CD8-positive, alpha-beta memory T cell (primary cell): ENCODE measurements at regions not wholly inside any gene's neighbourhood (a gene's known extent, or its start where the extent isn't known, plus 50 kb on each side); places are given as distances from the start of the nearest gene placed in this dataset.

ENCODE experiments used
- CTCF ChIA-PET: fragments of 350-600 bp; sonication (Branson Sonifier 250); formaldehyde crosslinking; loops from one replicate; lab custom pipeline; 2021; ENCODE audit warnings: antibody characterized with exemption; lab: Charles Lee
- POLR2A ChIA-PET: fragments of 350-600 bp; sonication (Branson Sonifier 250); formaldehyde crosslinking; loops from one replicate; lab custom pipeline; 2021; ENCODE audit warnings: antibody characterized with exemption; lab: Charles Lee
- DNase-seq, 5 donors: peaks; one replicate each; pipeline versions ENCODE4 v3.0.0 to v3.0.0-alpha.2; 2020 to 2022; ENCODE audit warnings: mixed read lengths in 1 of 5
- H3K27ac ChIP-seq: one replicate; pipeline ENCODE4 v1.7.0; 2013; ENCODE audit warnings: low read depth, mild to moderate bottlenecking, low read length, moderate library complexity
- H3K27me3 ChIP-seq: 2 replicates; pipeline ENCODE4 v1.7.0; 2013; ENCODE audit warnings: low read length, mild to moderate bottlenecking; ENCODE audit not compliant: insufficient read depth, poor library complexity, severe bottlenecking
- H3K36me3 ChIP-seq: 2 replicates; pipeline ENCODE4 v1.7.0; 2013; ENCODE audit warnings: mild to moderate bottlenecking, low read length, moderate library complexity; ENCODE audit not compliant: insufficient read depth
- H3K4me1 ChIP-seq: 2 replicates; pipeline ENCODE4 v1.7.0; 2013; ENCODE audit warnings: mild to moderate bottlenecking, low read length, moderate library complexity; ENCODE audit not compliant: insufficient read depth
- H3K4me3 ChIP-seq: 2 replicates; pipeline ENCODE4 v1.7.0; 2013; ENCODE audit warnings: mild to moderate bottlenecking, low read length
- H3K9me3 ChIP-seq: 2 replicates; pipeline ENCODE4 v1.7.0; 2013; ENCODE audit warnings: mild to moderate bottlenecking, low read length
- H3K27ac Mint-ChIP-seq, 8 donors: one replicate each; pipeline ENCODE4 v1.8.0; 2020 to 2021; ENCODE audit warnings: mixed read lengths in 8 of 8, mild to moderate bottlenecking in 6 of 8, inconsistent platforms in 3 of 8, moderate library complexity in 3 of 8
- H3K27me3 Mint-ChIP-seq, 2 donors: one replicate each; pipeline ENCODE4 v1.8.0; 2020 to 2021; ENCODE audit warnings: mixed read lengths in 2 of 2, mild to moderate bottlenecking in 1 of 2, moderate library complexity in 1 of 2
- H3K36me3 Mint-ChIP-seq, 3 donors: one replicate each; pipeline ENCODE4 v1.8.0; 2020 to 2021; ENCODE audit warnings: mixed read lengths in 3 of 3, inconsistent platforms in 1 of 3, mild to moderate bottlenecking in 1 of 3
- H3K4me1 Mint-ChIP-seq, 3 donors: one replicate each; pipeline ENCODE4 v1.8.0; 2020 to 2021; ENCODE audit warnings: mixed read lengths in 3 of 3, inconsistent platforms in 1 of 3, mild to moderate bottlenecking in 1 of 3
- H3K4me3 Mint-ChIP-seq, 7 donors: one replicate each; pipeline ENCODE4 v1.8.0; 2020 to 2021; ENCODE audit warnings: mixed read lengths in 7 of 7, mild to moderate bottlenecking in 6 of 7, moderate library complexity in 4 of 7, inconsistent platforms in 2 of 7
- H3K9me3 Mint-ChIP-seq, 5 donors: one replicate each; pipeline ENCODE4 v1.8.0; 2020 to 2022; ENCODE audit warnings: mixed read lengths in 5 of 5, mild to moderate bottlenecking in 3 of 5, moderate library complexity in 2 of 5, inconsistent platforms in 1 of 5

GRCh38 chr1:209486861-209487593 lies 96.5 kb upstream of the CAMK1G start:
- ChIA-PET CTCF (no interaction called here), POLR2A (no interaction called here)
- H3K27ac Mint-ChIP-seq = no peak overlapping the region
- no peak for DNase-seq
- peaks cover 6 to 16% of the 10 kb centered on the region in 2 donors for H3K27me3 Mint-ChIP-seq
- H3K4me3 Mint-ChIP-seq = no peak overlapping the region
- Histone ChIP-seq H3K36me3 (no peaks in the 10 kb centered on the region), H3K4me1 (no peaks in the 10 kb centered on the region), H3K9me3 (no peaks in the 10 kb centered on the region), H3K4me3 (no peak overlapping the region), H3K27ac (no peak overlapping the region), H3K27me3 (no peaks in the 10 kb centered on the region)
- no peaks in the 10 kb centered on the region for H3K36me3 Mint-ChIP-seq
- peaks cover 6 to 15% (median 11%) of the 10 kb centered on the region in 3 donors for H3K4me1 Mint-ChIP-seq
- H3K9me3 Mint-ChIP-seq = no peaks in the 10 kb centered on the region

GRCh38 chr1:209490013-209490412 lies 93.5 kb upstream of the CAMK1G start:
- no peak overlapping the region for H3K27ac Mint-ChIP-seq
- Histone ChIP-seq H3K4me1 (no peaks in the 10 kb centered on the region), H3K4me3 (no peak overlapping the region), H3K27me3 (no peaks in the 10 kb centered on the region), H3K9me3 (no peaks in the 10 kb centered on the region), H3K36me3 (no peaks in the 10 kb centered on the region), H3K27ac (no peak overlapping the region)
- no peak for DNase-seq
- peaks cover 5 to 18% of the 10 kb centered on the region in 2 donors for H3K27me3 Mint-ChIP-seq
- peaks cover 0 to 7% (median 0%) of the 10 kb centered on the region in 3 donors for H3K4me1 Mint-ChIP-seq
- no peaks in the 10 kb centered on the region for H3K36me3 Mint-ChIP-seq
- ChIA-PET POLR2A (no interaction called here), CTCF (no interaction called here)
- no peak overlapping the region for H3K4me3 Mint-ChIP-seq
- peaks cover 0 to 6% (median 4%) of the 10 kb centered on the region in 5 donors for H3K9me3 Mint-ChIP-seq

GRCh38 chr1:209491031-209491430 lies 92.5 kb upstream of the CAMK1G start:
- no peaks in the 10 kb centered on the region for H3K36me3 ChIP-seq
- CTCF ChIA-PET = no interaction called here
- H3K27ac ChIP-seq = no peak overlapping the region
- H3K4me3 ChIP-seq = no peak overlapping the region
- Mint-ChIP-seq H3K36me3 (no peaks in the 10 kb centered on the region), H3K27ac (no peak overlapping the region), H3K9me3 (peaks cover 0 to 9% (median 6%) of the 10 kb centered on the region in 5 donors), H3K4me3 (no peak overlapping the region), H3K4me1 (peaks cover 0 to under 1% (median 0%) of the 10 kb centered on the region in 3 donors), H3K27me3 (peaks cover 5 to 18% of the 10 kb centered on the region in 2 donors)
- H3K27me3 ChIP-seq = no peaks in the 10 kb centered on the region
- H3K4me1 ChIP-seq = no peaks in the 10 kb centered on the region
- POLR2A ChIA-PET = no interaction called here
- H3K9me3 ChIP-seq = no peaks in the 10 kb centered on the region
- no peak for DNase-seq

GRCh38 chr1:209491496-209491895 lies 92.0 kb upstream of the CAMK1G start:
- Histone ChIP-seq H3K36me3 (no peaks in the 10 kb centered on the region), H3K27me3 (no peaks in the 10 kb centered on the region), H3K27ac (no peak overlapping the region), H3K4me1 (no peaks in the 10 kb centered on the region), H3K9me3 (no peaks in the 10 kb centered on the region), H3K4me3 (no peak overlapping the region)
- ChIA-PET POLR2A (no interaction called here), CTCF (no interaction called here)
- DNase-seq = no peak
- H3K9me3 Mint-ChIP-seq = peaks cover 2 to 9% (median 9%) of the 10 kb centered on the region in 5 donors
- H3K4me3 Mint-ChIP-seq = no peak overlapping the region
- peaks cover 5 to 18% of the 10 kb centered on the region in 2 donors for H3K27me3 Mint-ChIP-seq
- H3K36me3 Mint-ChIP-seq = no peaks in the 10 kb centered on the region
- no peak overlapping the region for H3K27ac Mint-ChIP-seq
- no peaks in the 10 kb centered on the region for H3K4me1 Mint-ChIP-seq

GRCh38 chr1:209491897-209492296 lies 91.6 kb upstream of the CAMK1G start:
- Histone ChIP-seq H3K9me3 (no peaks in the 10 kb centered on the region), H3K27ac (no peak overlapping the region), H3K36me3 (no peaks in the 10 kb centered on the region), H3K27me3 (no peaks in the 10 kb centered on the region), H3K4me3 (no peak overlapping the region), H3K4me1 (no peaks in the 10 kb centered on the region)
- H3K27ac Mint-ChIP-seq = no peak overlapping the region
- DNase-seq = no peak
- ChIA-PET CTCF (no interaction called here), POLR2A (no interaction called here)
- no peaks in the 10 kb centered on the region for H3K36me3 Mint-ChIP-seq
- peaks cover 5 to 18% of the 10 kb centered on the region in 2 donors for H3K27me3 Mint-ChIP-seq
- no peaks in the 10 kb centered on the region for H3K4me1 Mint-ChIP-seq
- peaks cover 4 to 13% (median 11%) of the 10 kb centered on the region in 5 donors for H3K9me3 Mint-ChIP-seq
- H3K4me3 Mint-ChIP-seq = no peak overlapping the region

GRCh38 chr1:209493559-209493958 lies 90.0 kb upstream of the CAMK1G start:
- no peaks in the 10 kb centered on the region for H3K36me3 Mint-ChIP-seq
- H3K4me3 ChIP-seq = no peak overlapping the region
- H3K9me3 ChIP-seq = no peaks in the 10 kb centered on the region
- no peak overlapping the region for H3K27ac ChIP-seq
- peaks cover 6 to 14% (median 13%) of the 10 kb centered on the region in 5 donors for H3K9me3 Mint-ChIP-seq
- H3K27me3 Mint-ChIP-seq = peaks cover 3 to 18% of the 10 kb centered on the region in 2 donors
- no peak overlapping the region for H3K4me3 Mint-ChIP-seq
- H3K36me3 ChIP-seq = no peaks in the 10 kb centered on the region
- ChIA-PET POLR2A (no interaction called here), CTCF (no interaction called here)
- no peaks in the 10 kb centered on the region for H3K4me1 Mint-ChIP-seq
- no peaks in the 10 kb centered on the region for H3K27me3 ChIP-seq
- DNase-seq = no peak
- no peaks in the 10 kb centered on the region for H3K4me1 ChIP-seq
- H3K27ac Mint-ChIP-seq = no peak overlapping the region

GRCh38 chr1:209497729-209498128 lies 85.8 kb upstream of the CAMK1G start:
- Histone ChIP-seq H3K27ac (no peak overlapping the region), H3K4me1 (no peaks in the 10 kb centered on the region), H3K9me3 (peaks cover 6% of the 10 kb centered on the region), H3K36me3 (no peaks in the 10 kb centered on the region), H3K27me3 (no peaks in the 10 kb centered on the region), H3K4me3 (no peak overlapping the region)
- H3K27me3 Mint-ChIP-seq = peaks cover 5 to 17% of the 10 kb centered on the region in 2 donors
- ChIA-PET CTCF (no interaction called here), POLR2A (no interaction called here)
- no peaks in the 10 kb centered on the region for H3K4me1 Mint-ChIP-seq
- no peak for DNase-seq
- no peak overlapping the region for H3K27ac Mint-ChIP-seq
- H3K36me3 Mint-ChIP-seq = no peaks in the 10 kb centered on the region
- H3K4me3 Mint-ChIP-seq = no peak overlapping the region
- peaks cover 21 to 34% (median 26%) of the 10 kb centered on the region in 5 donors for H3K9me3 Mint-ChIP-seq

- Mint-ChIP-seq H3K27ac (no peak overlapping the region), H3K36me3 (no peaks in the 10 kb centered on the region), H3K4me3 (no peak overlapping the region), H3K9me3 (peaks cover 18 to 31% (median 24%) of the 10 kb centered on the region in 5 donors), H3K4me1 (no peaks in the 10 kb centered on the region), H3K27me3 (peaks cover 12 to 36% of the 10 kb centered on the region in 2 donors)
- H3K36me3 ChIP-seq = no peaks in the 10 kb centered on the region
- CTCF ChIA-PET = no interaction called here
- no peaks in the 10 kb centered on the region for H3K4me1 ChIP-seq
- DNase-seq = no peak
- no peaks in the 10 kb centered on the region for H3K27me3 ChIP-seq
- H3K9me3 ChIP-seq = peaks cover 6% of the 10 kb centered on the region
- H3K27ac ChIP-seq = no peak overlapping the region
- POLR2A ChIA-PET = no interaction called here
- H3K4me3 ChIP-seq = no peak overlapping the region
Observed at GRCh38 chr1:209500993-209501392, 82.5 kb upstream of the CAMK1G start.
